Smooth muscle cell (in vitro differentiated cells): ENCODE measurements at regions not wholly inside any gene's neighbourhood (a gene's known extent, or its start where the extent isn't known, plus 50 kb on each side); places are given as distances from the start of the nearest gene placed in this dataset.
"Not testable (repeated sequence)": the region's sequence is repeated elsewhere in the genome, so short reads cannot be mapped to it uniquely, and the experiment has no call there.

Source experiments
- DNase-seq: peaks from one replicate; lab custom pipeline; 2025; ENCODE audit not compliant: unreplicated experiment; lab: John Stamatoyannopoulos, UW
- H2AFZ ChIP-seq: fragments of 200-600 bp; sonication (generic); 2 replicates; pipeline ENCODE4 v1.6.0; 2016; ENCODE audit warnings: antibody characterized with exemption, low read depth, mild to moderate bottlenecking
- H3F3A ChIP-seq: fragments of 200-600 bp; sonication (generic); 2 replicates; pipeline ENCODE4 v1.6.0; 2017; ENCODE audit warnings: antibody characterized with exemption, low read depth
- H3K27ac ChIP-seq: fragments of 200-600 bp; sonication (generic); 2 replicates; pipeline ENCODE4 v1.5.1; 2016; ENCODE audit warnings: low read depth, mild to moderate bottlenecking
- H3K27me3 ChIP-seq: fragments of 200-600 bp; sonication (generic); 2 replicates; pipeline ENCODE4 v1.6.1; 2016; ENCODE audit warnings: low read depth, mild to moderate bottlenecking
- H3K36me3 ChIP-seq: fragments of 200-600 bp; sonication (generic); 2 replicates; pipeline ENCODE4 v1.5.1; 2016; ENCODE audit warnings: low read depth
- H3K4me1 ChIP-seq: fragments of 200-600 bp; sonication (generic); 2 replicates; pipeline ENCODE4 v1.5.1; 2016; ENCODE audit warnings: low read depth
- H3K4me2 ChIP-seq: fragments of 200-600 bp; sonication (generic); 2 replicates; pipeline ENCODE4 v1.6.0; 2016; ENCODE audit warnings: mild to moderate bottlenecking
- H3K4me3 ChIP-seq: fragments of 200-600 bp; sonication (generic); 2 replicates; pipeline ENCODE4 v1.5.1; 2016; ENCODE audit warnings: mild to moderate bottlenecking
- H3K79me2 ChIP-seq: fragments of 200-600 bp; sonication (generic); 2 replicates; pipeline ENCODE4 v1.6.0; 2016; ENCODE audit warnings: low read depth, mild to moderate bottlenecking
- H3K9ac ChIP-seq: fragments of 200-600 bp; sonication (generic); 2 replicates; pipeline ENCODE4 v1.6.0; 2016; ENCODE audit warnings: low read depth
- H3K9me3 ChIP-seq: fragments of 200-600 bp; sonication (generic); replicated peaks from 2 replicates; pipeline ENCODE4 v1.5.1; 2016; ENCODE audit warnings: low read depth
- H4K20me1 ChIP-seq: fragments of 200-600 bp; sonication (generic); 2 replicates; pipeline ENCODE4 v1.6.0; 2016; ENCODE audit warnings: low read depth
- WGBS: methylation state at CpG from one replicate; pipeline ENCODE4 v1.1.7; 2016; ENCODE audit warnings: low lambda C conversion rate; 5-methylcytosine and 5-hydroxymethylcytosine counted together
- TF ChIP-seq, protein P1 (sequence below): fragments of 200-600 bp; sonication (generic); IDR thresholded peaks from 2 replicates; pipeline ENCODE4 v1.5.1; 2017; ENCODE audit warnings: borderline replicate concordance, mild to moderate bottlenecking, antibody characterized with exemption; ENCODE audit not compliant: insufficient read depth, poor library complexity, severe bottlenecking

DNA sequence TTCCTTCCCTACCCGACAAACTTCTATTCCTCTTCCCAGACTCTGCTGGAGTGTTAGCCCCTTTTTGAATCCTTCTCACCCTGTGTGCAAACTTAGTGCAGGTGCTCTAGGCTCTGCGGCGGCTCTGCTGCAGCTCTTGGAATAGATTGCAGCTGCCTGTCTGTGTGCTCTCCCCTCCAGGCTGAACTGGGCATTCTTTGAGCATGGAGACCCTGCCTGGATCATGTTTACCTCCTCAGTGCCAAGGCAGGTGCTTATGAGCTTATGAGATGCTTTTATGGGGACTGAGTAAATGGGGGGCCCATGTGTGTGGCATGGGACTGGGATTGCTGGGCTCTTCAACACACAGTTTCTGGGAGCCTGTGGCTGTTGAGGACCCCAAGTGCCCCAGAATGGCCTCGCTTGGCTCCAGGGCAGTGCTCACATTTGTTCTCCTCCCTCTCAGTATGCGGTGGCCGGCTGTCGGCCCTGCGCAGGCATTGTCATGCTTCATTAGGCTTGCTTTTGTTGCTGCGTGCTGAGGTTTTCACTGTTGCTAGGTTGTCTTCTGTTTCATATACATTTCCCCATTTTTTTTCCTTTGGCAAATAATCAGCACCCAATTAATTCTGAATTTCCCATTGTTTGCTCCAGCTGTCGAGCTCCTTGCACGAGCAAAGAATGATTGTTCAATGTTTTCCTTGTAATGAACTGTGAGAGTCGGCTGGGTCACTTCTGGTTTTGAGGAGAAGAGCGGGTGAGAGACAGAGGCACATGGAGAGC, 185.5 kb upstream of the NLRP1 start:
- Histone ChIP-seq H2AFZ (no peak overlapping the region), H3K27ac (no peak overlapping the region), H3K36me3 (no peaks in the 10 kb centered on the region), H4K20me1 (no peaks in the 10 kb centered on the region), H3F3A (no peaks in the 10 kb centered on the region), H3K9ac (no peak overlapping the region), H3K27me3 (peaks cover 54% of the 10 kb centered on the region), H3K4me3 (no peak overlapping the region), H3K9me3 (no peaks in the 10 kb centered on the region), H3K4me1 (peaks cover 6% of the 10 kb centered on the region), H3K4me2 (no peak overlapping the region), H3K79me2 (no peaks in the 10 kb centered on the region)
- DNase-seq, result no peak
- WGBS, result 67% methylated on average over 13 of the region's 13 CpGs
- TF ChIP-seq, protein P1, sequence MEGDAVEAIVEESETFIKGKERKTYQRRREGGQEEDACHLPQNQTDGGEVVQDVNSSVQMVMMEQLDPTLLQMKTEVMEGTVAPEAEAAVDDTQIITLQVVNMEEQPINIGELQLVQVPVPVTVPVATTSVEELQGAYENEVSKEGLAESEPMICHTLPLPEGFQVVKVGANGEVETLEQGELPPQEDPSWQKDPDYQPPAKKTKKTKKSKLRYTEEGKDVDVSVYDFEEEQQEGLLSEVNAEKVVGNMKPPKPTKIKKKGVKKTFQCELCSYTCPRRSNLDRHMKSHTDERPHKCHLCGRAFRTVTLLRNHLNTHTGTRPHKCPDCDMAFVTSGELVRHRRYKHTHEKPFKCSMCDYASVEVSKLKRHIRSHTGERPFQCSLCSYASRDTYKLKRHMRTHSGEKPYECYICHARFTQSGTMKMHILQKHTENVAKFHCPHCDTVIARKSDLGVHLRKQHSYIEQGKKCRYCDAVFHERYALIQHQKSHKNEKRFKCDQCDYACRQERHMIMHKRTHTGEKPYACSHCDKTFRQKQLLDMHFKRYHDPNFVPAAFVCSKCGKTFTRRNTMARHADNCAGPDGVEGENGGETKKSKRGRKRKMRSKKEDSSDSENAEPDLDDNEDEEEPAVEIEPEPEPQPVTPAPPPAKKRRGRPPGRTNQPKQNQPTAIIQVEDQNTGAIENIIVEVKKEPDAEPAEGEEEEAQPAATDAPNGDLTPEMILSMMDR, result no peak

DNA sequence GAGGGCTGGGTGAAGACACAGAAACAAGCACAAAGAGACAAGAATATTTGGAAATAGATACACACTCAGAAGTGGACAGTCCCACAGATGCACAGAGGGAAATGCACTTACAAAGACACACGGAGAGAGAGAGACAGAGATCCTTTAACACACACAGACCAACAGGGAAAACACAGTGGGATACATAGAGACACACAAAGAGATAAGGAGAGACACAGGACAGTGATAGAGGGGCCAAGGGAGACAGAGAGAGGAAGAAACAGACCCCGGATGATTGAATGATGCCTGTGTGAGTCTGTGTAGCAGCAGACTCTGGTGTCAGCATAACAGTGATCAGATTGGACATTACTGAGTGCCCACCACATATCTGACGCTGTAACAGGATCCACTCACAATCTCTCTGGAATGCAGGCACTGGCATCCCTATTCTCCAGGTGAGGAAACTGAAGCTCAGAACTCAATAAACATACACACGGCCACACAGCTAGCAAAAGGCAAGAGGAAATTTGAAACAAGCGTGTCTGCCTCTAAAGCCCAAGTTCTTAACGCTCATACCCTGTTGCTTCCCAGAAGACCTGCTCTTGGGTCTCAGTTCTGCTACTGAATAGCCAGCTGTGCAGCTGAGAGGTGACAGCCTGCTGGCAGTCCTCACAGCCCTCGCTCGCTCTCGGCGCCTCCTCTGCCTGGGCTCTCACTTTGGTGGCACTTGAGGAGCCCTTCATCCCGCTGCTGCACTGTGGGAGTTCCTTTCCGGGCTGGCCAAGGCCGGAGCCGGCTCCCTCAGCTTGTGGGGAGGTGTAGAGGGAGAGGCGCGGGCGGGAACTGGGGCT, 186.3 kb upstream of the NLRP1 start:
- H3K4me3 ChIP-seq, result peak overlapping the region; percentile 18
- no peaks in the 10 kb centered on the region for H3K79me2 ChIP-seq
- H3K4me1 ChIP-seq, result peaks cover 6% of the 10 kb centered on the region
- no peak overlapping the region for H3K27ac ChIP-seq
- H3K36me3 ChIP-seq, result no peaks in the 10 kb centered on the region
- no peaks in the 10 kb centered on the region for H3K9me3 ChIP-seq
- H4K20me1 ChIP-seq, result no peaks in the 10 kb centered on the region
- no peak overlapping the region for H3K9ac ChIP-seq
- H3F3A ChIP-seq, result no peaks in the 10 kb centered on the region
- peak overlapping the region; percentile 59 for H3K4me2 ChIP-seq
- H2AFZ ChIP-seq, result no peak overlapping the region
- no peak for DNase-seq
- H3K27me3 ChIP-seq, result peaks cover 47% of the 10 kb centered on the region
- TF ChIP-seq, protein P1, result no peak
- 24% methylated on average over 14 of the region's 17 CpGs for whole genome bisulfite sequencing

DNA sequence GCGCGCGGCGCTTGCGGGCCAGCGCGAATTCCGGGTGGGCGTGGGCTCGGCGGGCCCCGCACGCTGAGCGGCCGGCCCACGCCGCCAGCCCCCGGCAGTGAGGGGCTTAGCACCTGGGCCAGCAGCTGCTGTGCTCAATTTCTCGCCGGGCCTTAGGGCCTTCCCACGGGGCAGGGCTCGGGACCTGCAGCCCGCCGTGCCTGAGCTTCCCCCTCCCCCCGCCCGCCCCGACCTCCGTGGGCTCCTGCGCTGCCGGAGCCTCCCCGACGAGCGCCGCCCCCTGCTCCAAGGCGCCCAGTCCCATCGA, 186.9 kb upstream of the NLRP1 start:
- 26% methylated on average over 22 of the region's 36 CpGs for WGBS
- peak overlapping the region; percentile 18 for H3K4me3 ChIP-seq
- not testable (repeated sequence) for H3F3A ChIP-seq

DNA sequence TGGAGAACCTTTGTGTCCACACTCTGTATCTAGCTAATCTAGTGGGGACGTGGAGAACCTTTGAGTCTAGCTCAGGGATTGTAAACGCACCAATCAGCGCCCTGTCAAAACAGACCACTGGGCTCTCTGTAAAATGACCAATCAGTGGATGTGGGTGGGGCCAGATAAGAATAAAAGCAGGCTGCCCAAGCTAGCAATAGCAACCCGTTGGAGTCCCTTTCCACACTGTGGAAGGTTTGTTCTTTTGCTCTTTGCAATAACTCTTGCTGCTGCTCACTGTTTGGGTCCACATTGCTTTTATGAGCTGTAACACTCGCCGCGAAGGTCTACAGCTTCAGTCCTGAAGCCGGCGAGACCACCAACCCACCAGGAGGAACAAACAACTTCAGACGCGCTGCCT, 187.7 kb upstream of the NLRP1 start:
- not testable (repeated sequence) for H4K20me1 ChIP-seq, H3F3A ChIP-seq, H3K36me3 ChIP-seq, H3K79me2 ChIP-seq, H3K27ac ChIP-seq, H3K9me3 ChIP-seq, H3K4me2 ChIP-seq, DNase-seq, H3K4me3 ChIP-seq, H3K4me1 ChIP-seq, H2AFZ ChIP-seq, H3K9ac ChIP-seq
- peaks cover 39% of the 10 kb centered on the region for H3K27me3 ChIP-seq
- WGBS, result 98% methylated on average over 11 of the region's 11 CpGs

More for the DNA sequence above, 186.9 kb upstream of the NLRP1 start:
- not testable (repeated sequence) for H3K79me2 ChIP-seq, H3K9ac ChIP-seq, H3K27ac ChIP-seq, H3K4me1 ChIP-seq, H3K9me3 ChIP-seq, H4K20me1 ChIP-seq, DNase-seq, H3K36me3 ChIP-seq, H2AFZ ChIP-seq
- peak overlapping the region; percentile 59 for H3K4me2 ChIP-seq
- peaks cover 47% of the 10 kb centered on the region for H3K27me3 ChIP-seq
